Fibroblast of skin of right quadriceps (primary cell): ENCODE measurements at regions not wholly inside any gene's neighbourhood (a gene's known extent, or its start where the extent isn't known, plus 50 kb on each side); places are given as distances from the start of the nearest gene placed in this dataset.

ENCODE experiments used
- DNase-seq: peaks from one replicate; pipeline ENCODE4 v3.0.0-alpha.2; 2013

DNA sequence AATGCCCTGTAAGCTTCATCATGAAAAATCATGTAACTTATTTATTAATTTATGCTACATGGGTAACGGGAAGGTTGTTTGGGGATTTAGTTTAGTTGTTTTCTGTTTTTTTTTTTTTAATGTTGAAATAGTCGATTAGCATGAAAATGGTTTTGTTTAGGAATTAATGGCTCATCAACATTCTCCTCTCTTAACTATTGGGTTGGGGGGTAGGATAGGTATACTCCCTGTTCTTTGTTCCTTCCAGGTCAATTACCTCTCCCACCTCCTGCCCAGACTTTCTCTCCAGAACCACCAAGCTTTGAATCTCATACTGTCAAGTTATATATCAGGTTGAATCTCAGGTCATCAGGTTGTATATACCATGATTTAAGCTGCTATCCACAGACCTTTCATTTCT is 568.7 kb upstream of the DSEL start:
- no peak for DNase-seq

DNA sequence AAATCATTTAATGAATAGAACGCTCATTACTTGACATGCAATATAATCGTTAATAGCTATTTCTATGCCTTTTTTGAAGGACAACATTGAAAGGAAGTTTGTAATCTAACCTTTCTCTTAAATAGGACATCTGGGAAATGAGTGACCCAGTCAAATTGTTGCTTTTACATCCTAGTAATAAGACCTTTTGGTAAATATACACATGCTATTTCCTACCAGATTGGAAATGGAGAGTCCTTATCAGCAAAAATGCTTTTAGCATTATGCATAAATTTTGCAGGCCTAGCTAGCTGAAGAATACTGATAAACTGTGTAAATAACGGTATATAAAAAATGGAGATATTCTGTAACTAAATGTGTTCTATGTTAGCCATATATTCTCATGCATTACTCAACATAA is 567.3 kb upstream of the DSEL start:
- no peak for DNase-seq

DNA sequence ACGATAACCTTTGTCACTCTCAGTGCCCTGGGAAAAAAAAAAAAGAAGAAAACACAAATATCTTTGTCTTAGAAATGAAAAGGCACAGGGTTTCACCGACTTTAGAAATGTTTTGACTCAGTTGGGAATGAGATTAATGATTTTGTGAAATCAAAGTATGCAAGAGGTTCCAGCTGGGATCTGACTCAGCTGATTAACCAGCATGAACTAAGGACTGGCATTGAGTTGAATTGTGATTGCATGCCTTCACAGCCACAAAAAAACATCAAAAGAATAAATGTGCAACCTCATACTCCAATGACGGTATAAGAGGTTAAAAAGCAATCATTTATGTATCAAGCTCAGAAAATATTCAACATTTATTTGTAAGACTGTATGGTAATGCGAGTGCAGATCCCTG is 566.6 kb upstream of the DSEL start:
- DNase-seq = peak; percentile 80

DNA sequence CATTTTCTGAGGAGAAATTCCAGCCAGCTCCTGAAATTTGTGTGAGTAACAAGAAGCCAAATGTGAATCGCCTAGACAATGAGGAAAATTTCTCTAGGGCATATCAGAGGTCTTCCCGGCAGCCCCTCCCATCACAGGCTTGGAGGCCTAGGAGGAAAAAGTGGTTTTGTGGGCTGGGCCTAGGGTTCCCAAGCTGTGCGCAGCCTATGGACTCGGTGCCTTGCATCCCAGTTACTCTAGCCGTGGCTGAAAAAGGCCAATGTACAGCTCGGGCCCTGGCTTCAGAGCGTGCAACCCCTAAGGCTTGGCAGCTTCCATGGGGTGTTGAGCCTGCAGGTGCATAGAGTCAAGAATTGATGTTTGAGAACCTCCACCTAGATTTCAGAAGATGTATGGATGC is 556.2 kb upstream of the DSEL start:
- DNase-seq = no peak

DNA sequence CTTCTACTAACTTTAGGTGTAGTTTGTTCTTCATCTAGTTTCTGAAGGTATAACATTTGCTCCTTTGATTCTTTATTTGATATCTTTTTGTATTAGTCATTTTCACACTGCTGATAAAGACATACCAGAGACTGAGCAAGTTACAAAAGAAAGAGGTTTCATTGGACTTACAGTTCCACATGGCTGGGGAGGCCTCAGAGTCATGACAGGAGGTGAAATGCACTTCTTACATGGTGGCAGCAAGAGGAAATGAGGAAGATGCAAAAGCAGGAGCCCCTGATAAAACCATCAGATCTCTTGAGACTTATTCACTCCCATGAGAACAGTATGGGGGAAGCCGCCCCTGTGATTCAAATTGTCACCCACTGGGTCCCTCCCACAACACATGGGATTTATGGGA is 544.4 kb upstream of the DSEL start:
- no peak for DNase-seq

DNA sequence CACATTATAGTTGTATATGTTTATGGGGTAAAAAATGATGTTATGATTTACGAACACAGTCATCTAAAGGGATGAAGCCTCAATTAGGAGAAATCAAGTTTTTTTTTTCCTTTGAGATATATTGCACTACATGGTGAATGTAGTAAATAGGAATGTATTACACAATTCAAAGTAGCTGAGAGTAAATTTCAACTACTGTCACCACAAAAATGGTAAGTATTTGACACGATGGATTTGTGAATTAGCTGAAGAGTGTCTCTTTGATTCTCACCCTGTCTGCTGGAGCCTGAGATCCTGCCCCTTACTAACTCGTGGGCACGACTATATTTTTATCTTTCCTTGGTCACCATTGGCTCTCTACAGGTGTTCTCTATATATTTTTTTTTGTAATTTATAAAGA is 540.4 kb upstream of the DSEL start:
- peak; percentile 70 for DNase-seq

DNA sequence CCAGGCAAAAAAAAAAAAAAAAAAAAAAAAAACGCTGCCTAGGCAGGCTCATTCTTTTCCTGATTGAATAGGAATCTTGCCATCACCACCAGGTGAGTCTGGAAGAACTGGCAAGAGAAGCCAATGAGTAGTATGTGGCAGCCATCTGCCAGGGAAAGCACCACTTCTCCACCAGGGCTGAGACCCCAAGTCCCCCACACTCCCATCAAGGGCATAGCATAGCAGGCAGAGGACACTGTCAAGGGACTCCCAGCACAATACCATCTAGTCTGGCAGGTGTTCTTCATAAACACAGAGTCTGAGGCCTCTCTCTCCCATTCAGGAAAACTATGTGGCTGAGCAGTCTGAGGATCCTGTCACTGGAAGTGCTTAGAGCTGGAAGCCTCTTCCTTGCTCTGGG is 538.1 kb upstream of the DSEL start:
- no peak for DNase-seq

DNA sequence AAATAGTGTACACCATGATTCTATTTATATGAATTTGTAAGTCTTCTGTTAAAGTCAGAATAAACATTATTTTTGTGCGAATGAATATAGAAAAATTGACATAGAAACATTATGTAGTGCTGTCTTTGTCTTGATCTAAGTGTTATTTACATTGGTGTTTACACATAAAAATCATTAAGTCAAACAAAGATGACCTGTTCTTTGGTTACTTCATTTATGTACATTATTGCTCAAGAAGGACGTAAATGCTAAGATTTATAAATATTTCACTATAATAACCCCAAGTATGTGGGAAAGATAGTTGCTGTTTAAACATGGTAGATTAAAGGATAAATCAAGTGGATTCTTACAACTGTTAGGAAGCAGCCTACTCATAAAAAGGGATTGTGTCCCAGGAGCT is 536.8 kb upstream of the DSEL start:
- no peak for DNase-seq

DNA sequence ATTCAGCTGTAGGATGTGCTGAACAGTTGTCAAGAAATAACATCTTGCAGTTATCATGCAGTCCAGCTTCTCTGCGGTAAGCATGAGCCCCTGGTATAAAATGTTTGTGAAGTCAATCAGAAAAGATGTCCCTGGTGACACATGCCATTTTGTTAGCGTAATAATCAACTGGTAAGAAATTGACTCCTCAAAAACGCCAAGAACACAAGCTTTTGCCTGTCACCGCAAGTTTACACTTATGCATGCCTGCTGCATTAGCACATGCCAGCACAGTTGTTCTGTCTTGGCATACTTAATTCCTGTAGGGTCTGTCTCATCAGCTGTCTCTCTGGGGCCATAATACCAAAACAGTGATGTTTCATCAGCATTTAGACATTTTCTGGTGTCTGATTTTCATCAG is 524.8 kb upstream of the DSEL start:
- DNase-seq = peak; percentile 21

DNA sequence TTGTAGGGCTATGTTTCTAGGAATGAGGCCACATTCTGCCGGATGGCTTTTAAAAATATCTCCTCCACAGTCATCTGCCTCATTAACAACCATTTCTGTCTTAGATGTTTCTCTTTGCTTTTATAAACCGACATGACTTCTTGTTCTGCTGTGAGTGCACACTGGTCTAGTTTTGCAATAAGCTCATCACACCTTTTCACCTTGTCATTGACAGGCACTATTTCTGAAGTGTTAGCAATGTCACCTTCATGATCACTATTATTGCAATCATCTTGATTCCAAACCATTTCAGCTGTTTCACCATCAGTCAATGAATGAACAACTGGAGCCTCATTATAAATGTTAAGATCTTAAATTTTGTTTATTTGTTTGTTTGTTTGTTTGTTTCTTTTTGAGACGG is 523.7 kb upstream of the DSEL start:
- DNase-seq = no peak

DNA sequence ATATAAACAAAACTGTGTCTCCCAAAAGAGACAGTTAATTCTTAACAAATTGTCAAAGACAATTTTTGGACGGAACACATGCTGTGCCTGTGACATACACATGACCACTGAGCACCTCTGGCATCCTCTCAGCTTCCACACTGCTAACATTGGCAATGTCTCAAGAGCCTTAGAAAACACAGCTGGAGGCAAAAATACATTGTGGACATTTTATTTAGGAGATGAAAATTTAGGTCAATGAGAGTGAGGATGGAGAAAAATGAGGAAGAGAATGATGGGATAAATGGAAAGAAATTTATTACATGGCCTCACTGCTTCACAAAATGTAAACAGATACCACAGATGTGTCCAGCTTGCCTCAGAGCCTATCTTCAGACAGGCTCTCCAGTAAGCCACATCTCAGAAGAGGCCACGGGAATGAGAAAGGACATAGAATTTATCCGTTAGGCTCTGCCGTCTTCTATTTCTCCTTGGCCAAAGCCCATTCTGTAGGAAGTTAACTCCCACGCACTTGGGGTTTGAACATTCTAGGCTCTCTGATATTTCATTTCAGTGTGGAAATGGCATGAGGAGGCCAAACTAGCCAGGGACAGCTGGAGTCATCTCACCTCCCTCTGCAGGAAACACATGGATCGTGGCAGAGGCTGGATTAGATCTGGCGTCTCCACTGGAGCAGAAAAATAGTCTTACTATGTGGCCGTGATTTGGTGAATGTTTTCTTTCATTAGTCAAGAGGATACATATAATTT is 519.4 kb upstream of the DSEL start:
- DNase-seq = no peak

DNA sequence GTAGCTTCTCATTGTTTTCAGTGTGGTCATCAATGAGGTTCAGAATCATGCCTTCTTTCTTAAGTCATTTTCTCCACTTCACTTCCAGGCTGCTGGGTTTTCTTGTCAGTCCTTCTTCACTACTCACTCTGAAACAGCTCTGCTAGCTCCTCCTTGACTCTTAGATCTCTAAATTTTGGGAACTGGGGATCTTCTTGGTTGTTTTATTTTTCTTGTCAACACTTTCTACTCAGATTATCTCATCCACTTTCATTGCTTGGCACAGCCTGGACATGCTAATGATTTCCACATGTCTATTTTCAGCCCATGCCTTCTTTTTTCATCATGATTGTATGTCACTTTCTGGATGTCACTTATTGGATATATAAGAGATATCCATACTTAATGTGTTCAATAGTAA is 517.8 kb upstream of the DSEL start:
- peak; percentile 79 for DNase-seq

DNA sequence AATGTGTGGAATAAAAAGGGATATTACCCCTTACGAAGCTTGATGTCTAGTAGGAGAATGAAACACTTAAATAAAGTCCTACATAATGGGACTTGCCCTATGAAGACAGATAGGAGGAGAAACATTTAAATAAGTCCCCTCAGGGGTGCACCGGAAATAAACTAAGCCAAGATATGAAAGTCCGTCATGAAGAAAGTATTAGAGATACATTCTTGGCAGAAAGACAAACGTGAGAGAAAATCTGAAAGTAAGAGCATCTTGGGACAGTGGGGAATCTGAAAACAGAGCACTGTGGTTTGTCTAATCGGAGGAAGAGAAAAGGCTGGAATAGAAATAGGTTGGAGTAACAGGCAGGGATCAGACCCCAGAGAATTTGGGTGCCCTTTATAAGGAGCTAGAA is 516.9 kb upstream of the DSEL start:
- DNase-seq = peak; percentile 73

DNA sequence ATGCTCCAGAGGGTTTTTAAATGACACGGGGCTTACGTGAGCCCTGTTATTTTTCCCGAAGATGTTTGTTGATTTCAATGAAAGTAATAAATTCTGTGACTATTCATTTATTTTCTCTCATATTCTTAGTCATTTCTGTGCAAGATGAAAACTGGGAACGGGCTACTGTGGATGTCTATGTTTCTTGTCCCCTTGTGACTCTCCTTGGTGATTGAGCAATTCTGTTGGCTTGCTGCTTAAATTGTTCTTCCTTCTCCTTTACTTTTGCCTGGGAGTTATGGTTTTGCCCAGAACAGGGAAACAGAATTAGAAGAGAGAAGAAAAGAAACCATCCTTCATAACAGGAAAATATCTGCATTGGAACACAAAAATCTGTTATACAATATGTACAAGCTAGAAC is 508.2 kb upstream of the DSEL start:
- DNase-seq = no peak

DNA sequence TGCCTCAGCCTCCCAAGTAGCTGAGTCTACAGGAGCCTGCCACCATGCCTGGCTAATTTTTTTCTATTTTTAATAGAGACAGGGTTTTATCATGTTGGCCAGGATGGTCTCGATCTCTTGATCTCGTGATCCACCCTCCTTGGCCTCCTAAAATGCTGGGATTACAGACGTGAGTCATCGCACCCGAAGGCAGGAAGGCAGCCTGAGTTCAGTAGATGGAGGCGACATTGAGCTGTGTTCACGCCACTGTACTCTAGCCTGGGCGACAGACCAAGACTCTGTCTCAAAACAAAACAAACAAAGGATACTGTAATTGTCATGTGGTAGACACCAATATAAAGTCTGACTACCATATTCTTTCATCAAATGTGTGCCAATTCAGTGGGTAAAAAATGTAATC is 500.9 kb upstream of the DSEL start:
- DNase-seq = no peak

DNA sequence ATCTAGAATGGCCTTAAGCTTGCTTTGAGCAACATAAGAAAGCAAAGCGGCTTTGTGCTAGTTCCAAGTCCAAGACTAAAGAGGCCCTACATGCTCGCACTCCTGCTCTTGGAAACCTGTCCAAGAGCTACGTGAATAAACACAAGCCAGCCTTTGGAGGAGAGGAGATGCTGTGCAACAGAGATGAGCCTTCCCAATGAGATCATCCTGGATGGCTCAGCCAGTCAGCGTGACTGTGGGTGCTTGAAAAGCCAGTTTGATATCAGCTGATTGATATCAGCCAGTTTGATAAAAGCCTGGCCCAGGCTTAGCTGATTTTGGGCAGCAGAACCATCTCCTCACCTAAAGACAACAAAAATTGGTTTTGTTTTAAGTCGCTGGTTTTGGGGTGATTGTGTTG is 481.0 kb upstream of the DSEL start:
- no peak for DNase-seq

DNA sequence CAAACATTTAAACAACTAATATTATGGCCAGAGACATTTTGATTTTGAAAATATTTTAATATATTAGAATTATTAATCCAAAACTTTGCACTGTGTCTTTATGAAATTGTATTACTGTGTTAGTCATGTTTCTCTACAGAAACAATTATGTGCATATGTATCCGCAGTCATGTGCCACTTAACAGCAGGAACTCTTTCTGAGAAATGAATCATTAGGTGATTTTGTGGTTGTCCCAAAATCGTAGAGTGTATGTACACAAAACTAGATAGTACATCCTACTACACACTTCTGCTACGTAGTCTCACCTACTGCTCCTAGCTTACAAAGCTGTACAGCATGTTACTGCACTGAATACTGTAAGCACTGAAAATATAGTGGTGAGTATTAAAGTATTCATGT is 479.2 kb upstream of the DSEL start:
- DNase-seq = peak; percentile 13

DNA sequence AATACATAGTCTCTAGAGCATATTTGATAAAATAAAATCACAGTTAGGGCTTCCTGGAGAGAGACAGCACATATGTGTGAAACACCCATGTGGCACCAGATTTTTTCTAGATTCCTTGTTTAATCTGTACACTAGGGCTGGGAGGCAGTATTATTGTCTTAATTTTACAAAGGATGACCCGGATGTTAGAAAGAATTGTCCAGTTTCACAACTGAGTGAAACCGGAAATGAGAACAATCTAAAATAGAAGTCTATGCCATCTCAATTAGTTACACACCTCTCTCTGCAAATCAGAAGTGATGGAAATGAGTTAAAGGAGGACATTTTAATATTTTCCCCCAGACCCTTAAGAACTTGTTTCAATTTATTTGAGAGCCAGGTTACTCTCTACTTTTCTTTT is 463.7 kb upstream of the DSEL start:
- no peak for DNase-seq

DNA sequence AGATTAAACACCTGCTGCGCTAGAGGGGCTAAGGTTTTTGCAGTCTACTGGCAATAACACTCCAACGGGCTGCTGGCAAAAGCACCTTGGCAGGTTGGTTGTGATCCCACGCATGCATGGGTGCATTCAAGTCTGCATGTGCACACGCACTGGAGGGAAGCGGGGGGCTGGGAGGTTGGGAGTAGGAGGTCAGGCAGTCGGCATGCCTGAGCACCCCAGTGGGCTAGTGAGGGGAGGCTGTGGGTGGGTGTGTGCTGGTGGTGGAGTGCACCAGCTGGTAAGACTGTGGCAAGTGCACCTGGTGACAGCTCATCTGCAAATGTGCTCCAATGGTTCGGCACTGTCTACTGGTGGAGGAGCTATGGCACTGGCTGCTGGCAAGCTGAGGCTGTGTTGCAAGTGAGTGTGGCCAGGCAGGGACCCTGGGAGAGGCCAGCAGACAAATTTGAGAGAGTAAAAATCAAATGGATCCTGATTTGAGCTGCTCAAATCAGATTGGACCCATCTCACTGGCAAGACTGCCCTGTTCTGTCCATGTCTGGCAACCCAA is 460.6 kb upstream of the DSEL start:
- no peak for DNase-seq

DNA sequence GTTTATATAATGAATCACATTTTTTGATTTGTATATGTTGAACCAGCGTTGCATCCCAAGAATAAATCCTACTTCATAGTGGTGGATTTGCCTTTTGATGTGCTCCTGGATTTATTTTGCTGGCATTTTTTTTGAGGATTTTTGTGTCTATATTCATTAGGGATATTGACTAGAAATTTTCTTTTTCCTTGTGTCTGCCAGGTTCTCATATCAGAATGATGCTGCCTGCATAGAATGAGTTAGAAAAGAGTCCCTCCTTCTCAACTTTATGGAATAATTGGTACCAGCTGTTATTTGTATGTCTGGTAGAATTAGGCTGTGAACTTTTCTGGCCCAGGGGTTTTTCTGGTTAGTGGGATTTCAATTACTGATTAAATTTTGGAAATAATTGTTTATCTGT is 457.4 kb upstream of the DSEL start:
- DNase-seq = no peak

DNA sequence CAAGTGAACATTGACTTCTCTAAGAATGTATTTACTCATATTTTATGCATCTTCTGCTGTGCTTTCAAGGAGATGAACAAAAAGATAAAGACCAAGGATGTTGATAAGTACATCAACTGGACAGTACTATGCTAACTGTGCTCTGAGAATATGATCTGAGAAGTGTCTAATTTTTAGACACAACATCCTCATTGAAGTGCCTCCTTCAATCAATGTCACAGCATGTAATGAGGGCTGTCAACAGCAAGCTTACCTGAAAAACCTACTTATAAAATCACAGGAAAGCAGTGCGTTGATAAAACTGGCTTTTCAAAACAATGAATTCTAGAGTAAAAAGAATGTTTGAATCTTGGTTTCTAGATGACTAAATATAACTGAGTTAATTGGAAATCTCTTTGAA is 452.9 kb upstream of the DSEL start:
- DNase-seq = no peak

DNA sequence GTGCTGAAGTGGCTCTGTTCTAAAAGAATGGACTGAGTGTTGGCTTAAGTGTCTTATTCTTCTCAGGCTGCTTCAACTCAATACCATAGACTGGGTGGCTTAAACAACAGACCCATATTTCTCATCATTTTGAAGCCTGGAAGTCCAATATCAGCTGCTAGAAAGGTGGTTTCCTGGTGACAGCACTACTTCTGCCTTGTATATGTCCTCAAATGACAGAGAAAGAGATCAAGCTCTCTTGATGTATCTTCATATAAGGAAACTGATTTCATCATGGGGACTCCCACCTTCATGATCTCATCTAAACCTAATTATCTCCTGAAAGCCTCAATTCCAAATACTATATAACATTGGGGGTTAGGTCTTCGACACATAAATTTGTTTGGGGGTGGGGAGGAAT is 449.7 kb upstream of the DSEL start:
- no peak for DNase-seq

DNA sequence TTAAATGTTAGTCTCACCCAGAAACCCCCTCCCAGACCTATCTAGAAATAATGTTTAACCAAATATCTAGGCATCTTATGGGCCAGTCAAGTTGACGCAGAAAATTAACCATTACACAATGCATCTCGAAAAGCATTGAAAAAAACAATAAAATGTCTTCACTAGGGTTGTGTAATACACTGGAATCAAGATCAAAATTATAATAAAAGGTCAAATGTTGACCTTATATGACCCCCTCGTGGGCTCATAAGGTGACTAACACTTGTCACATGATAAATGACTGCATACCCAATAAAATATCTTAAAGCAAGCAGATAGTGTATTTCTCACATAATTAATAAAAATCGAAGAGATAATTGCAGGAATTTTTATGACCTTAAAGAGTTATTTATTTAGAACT is 447.9 kb upstream of the DSEL start:
- DNase-seq = no peak

DNA sequence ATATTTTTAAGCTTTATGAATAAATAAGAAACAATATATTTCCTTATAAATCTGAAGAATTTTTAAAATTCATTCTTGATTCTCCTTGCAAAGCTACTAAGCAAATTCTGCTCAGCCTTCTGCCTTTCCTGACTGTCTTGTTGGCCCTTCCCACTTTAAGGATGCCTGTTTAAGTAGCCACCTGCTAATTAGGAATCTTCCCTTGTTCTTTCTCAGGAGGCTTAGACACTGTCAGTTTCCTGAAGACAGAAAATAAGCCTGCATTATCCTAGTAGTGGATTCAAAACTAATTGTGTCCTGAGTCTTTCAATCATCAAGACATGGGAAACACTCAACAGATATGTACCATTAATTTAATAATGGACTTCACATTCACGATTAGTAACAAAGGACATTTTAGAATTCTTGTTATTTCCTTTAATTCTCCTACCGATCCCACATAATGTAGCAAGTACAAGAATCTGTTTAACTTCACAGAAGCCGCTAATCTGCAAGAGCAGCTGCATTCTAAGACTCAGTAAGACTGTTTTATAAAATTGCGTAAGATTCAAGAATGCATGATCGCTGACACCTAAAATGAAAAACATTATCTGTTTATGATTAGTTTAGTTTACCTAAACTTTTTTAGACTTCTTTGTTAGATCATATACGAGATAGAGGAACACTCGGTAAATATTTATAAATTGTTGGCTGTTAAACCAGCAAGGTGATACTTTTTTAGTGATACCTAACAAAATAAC is 445.4 kb upstream of the DSEL start:
- no peak for DNase-seq

DNA sequence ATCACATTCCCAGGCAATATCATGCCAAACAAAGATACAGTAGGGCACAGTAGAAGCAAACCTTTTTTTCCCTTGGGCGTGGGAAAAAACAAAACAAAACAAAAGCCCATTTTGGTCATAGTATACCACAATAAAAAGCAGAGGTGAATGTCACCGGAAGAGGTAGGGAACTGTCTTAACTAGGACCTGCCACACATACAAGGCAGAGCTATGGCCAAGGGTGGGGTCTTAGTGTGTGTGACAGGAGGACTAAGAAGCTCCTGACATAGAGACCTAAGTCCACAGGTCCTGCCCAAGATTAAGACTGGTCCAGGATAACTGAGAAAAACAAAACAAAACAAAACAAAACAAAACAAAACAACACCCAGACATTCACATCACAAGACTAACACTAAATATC is 441.2 kb upstream of the DSEL start:
- DNase-seq = no peak
